Activated CD4-positive, alpha-beta T cell treated with anti-CD3 and anti-CD28 coated beads, Interleukin-2, amount 50 U/mL, for 4 hours (primary cell): ENCODE measurements at regions not wholly inside any gene's neighbourhood (a gene's known extent, or its start where the extent isn't known, plus 50 kb on each side); places are given as distances from the start of the nearest gene placed in this dataset.

ENCODE experiments used
- DNase-seq, 2 experiments: peaks; one replicate each; pipeline ENCODE4 v3.0.0-alpha.2; 2020

DNA sequence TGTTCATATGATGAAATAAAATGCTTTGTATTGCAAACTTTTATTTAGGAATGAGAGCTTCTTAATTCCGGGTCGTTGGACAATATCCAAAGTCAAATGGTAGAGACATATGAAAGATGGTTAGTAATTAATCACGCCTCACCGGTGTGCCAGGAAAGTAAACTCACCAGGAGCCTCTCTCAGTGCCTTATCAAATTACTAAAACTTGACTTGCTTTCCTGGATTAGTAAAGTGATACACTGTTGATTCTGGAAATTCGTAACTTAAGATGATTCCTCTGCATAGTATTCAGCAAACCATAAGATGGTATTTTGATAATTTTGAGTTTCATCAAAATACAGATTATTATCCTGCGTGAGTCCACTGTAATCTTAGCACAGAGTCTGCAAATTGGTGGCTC is 115.2 kb downstream of the PAX1 start:
- DNase-seq: no peak

GRCh38 chr20:21820045-21820444 is 114.6 kb downstream of the PAX1 start:
- no peak for DNase-seq

DNA sequence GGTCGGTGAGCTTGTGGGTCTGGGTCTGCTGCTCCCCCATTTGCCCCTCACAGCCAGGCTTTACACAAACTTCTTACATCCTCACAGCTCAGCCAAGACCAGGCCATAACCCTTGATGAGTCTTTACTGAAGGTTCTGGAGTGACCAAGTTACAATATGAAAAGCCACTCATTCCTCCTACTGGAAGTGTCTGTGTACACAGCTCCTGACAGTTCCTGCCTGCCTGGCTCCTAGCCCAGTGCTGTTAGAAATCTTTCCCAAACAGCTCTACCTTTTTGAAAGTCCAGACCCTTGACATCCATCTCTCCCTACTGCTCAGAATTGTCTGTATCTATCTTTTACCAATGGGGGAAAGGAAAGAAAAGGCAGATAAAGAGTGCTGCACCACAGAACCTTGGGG is 106.9 kb downstream of the PAX1 start:
- DNase-seq: no peak

DNA sequence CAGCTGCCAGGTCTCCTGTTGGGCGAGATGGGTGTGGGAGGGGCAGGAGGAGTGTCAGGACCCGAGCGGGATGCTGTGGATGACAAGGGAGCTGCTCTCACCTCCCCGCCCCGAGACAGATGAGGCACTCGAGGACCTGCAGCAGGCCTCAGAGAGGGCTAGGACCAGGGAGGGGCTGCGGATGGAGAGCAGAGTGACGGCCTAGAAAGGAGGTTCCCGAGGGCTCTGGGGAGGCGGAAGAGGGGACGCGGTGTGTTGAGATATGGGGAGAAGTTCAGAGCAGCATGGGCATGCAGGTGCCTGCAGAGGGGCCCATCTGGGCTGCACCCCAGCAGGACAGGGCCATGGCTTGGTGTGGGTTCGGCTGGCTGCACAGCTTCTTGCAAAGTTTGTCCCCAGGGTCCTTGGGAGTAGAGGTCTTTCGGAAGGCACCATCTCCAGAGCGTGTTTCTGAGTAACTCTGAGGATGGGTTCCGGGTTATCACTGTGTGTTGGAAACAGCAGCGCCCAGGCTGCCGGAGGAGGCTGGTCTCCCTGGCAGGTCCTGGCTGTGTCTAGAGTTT is 104.6 kb downstream of the PAX1 start:
- DNase-seq: no peak

DNA sequence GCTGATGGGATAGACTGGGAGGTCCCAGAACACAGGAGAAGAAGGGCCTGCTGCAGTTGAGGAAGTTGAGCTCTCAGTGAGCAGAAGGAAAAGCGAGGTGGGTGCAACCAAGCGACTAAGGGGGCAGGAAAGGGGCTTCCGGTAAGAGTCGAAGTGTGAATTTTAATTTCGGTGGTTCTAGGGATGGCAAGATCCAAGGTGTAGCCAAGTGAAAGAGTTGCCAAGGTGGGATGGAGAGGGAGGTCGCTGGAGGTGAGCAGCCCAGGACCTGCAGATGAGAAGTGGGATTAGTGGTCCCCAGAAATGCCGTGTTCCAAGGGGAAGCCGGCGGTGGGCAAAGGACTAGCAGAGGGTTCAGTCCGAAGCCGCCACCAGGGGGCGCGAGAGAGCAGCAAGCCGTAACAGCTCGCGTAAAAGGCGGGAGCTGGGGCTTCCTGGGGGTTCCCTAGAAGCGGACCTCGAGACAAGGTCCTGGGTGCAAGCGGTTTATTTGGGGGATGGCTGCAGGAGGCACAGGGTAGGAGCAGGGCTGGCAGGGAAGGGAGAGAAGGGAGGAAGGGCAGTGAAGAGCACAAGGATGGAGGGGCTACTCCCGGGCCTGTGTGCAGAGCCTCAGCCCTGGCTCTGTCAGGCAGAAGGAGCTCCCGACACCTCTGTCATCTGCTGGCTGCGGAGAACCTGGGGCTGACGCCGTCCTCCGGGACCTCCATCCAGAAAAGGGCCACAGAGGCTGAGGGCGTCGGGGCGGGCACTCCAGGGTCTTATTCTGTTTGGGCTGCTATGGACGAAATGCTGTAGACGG is 103.6 kb downstream of the PAX1 start:
- peak in 1 of 2 experiments; percentile 1 for DNase-seq

DNA sequence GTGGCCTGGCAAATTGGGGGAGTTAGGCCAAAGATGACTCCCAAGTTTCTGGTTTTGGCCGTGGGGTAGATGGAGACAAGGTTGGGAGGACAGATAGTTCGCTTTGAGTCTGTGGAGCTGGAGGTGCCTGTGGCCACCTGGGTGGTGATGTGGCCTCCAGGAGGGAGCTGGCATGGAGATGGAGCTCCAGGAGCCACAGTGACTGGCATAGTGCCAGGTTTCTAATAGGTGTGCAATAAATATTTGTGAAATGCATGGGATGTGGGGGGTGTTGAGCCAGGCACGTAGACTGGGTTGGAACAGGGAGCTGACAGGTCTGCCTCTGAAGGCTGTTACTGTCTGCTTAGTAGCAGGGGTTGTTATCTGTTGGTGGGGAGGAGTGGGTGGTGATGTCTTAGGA is 102.7 kb downstream of the PAX1 start:
- no peak for DNase-seq

DNA sequence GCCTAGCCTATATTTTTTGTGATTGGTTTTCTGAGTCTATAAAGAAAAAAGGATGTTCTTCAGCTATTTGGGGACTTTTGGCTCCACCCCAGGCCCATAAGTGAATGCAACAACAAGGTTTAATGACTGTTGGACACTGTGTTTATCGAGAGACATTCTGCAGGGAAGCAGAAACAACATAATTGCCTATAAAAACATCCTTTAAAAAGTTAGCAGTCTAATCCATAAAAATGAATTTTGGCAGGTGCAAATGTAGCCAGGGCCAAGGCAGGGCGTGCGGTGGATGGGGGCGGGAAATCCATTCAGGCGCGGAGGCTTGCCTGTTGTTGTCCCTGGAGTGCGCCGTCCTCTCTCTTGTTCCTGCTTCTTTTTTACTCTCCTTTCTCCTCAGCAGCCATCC is 99.3 kb downstream of the PAX1 start:
- no peak for DNase-seq

GRCh38 chr20:21801193-21801592 is 95.7 kb downstream of the PAX1 start:
- DNase-seq: no peak

- no peak for DNase-seq
Observed at GRCh38 chr20:21798384-21798783, 92.9 kb downstream of the PAX1 start.

DNA sequence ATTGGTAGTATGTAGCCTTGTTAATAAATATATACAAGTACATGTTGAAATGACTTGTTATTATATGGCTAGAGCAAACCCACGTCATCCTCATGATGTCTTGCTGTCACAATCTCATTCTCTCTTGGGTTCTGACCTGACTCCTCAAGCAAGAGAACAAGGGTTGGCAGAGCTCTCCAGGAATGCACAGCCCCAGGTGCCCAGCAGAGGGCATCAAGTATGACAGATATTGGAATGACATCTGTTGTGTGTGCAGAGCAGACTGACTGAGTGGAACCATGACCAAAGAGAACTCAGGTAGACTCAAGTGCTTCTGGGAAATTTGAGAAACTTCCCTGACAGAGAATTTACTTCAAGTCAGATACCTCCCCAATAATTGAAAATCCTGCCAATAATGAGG is 90.6 kb downstream of the PAX1 start:
- DNase-seq: no peak

GRCh38 chr20:21788082-21788481 is 82.6 kb downstream of the PAX1 start:
- no peak for DNase-seq

DNA sequence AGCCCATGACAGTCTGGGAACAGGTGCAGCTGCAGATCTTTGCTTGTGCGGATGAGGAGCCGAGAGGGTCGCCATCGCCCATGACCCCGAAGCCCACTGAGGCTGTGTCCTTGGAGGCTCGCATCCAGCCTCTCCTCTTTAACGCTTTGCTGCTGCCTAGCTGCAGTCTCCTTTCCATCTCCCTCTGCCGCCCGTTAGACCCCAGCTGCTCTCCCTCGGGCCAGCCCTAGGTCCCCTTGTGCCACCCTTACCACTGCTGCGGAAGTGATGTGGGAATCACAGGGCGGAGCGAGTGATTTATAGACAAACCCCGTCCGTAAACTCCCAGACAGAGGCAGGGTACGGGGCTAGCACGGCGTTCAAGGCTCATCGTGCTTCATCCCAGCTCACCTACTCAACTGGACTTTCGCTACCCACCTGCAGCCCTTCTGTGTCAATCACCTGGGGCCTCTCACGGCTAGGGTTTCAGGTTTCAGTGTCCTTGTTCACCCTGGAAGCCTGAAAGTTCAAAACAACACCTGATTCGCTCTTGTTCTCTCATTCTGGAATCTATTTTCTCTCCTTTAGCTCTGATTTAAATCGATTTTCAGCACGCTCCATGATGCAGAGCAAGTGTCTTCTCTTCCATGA is 76.1 kb downstream of the PAX1 start:
- no peak for DNase-seq

GRCh38 chr20:21780528-21780927 is 75.1 kb downstream of the PAX1 start:
- DNase-seq: no peak
